H1 (cell line): ENCODE measurements at regions not wholly inside any gene's neighbourhood (a gene's known extent, or its start where the extent isn't known, plus 50 kb on each side); places are given as distances from the start of the nearest gene placed in this dataset.

Experiments
- CTCF ChIA-PET: fragments of 300-600 bp; sonication (Branson Sonifier 250); formaldehyde crosslinking; loops from one replicate; lab custom pipeline; 2021; ENCODE audit not compliant: partially characterized antibody; lab: Charles Lee
- POLR2A ChIA-PET: fragments of 300-600 bp; sonication (Branson Sonifier 250); formaldehyde crosslinking; loops from one replicate; lab custom pipeline; 2021; ENCODE audit warnings: inconsistent platforms; ENCODE audit not compliant: partially characterized antibody; lab: Charles Lee
- DNase-seq, 2 experiments: peaks; one replicate each; pipeline versions ENCODE4 v3.0.0 to v3.0.0-alpha.2; 2010 to 2022; ENCODE audit warnings: low spot score in 2 of 2, low read depth in 1 of 2, mixed read lengths in 1 of 2
- FAIRE-seq: peaks from 2 replicates; lab custom pipeline; 2011; peaks lifted over from hg19 to GRCh38; lab: Jason Lieb, UNC
- H2AFZ ChIP-seq: 2 replicates; pipeline ENCODE4 v1.8.1; 2012; ENCODE audit warnings: low read length, inconsistent platforms
- H2AK5ac ChIP-seq: 2 replicates; pipeline ENCODE4 v1.6.1; 2013; ENCODE audit warnings: low read depth, low read length
- H2BK120ac ChIP-seq: replicated peaks from 2 replicates; pipeline ENCODE3; 2013; ENCODE audit warnings: low read depth, low read length, inconsistent platforms
- H2BK12ac ChIP-seq: 2 replicates; pipeline ENCODE4 v1.6.1; 2013; ENCODE audit warnings: low read depth, low read length
- H2BK15ac ChIP-seq: 2 replicates; pipeline ENCODE4 v1.6.1; 2013; ENCODE audit warnings: low read length
- H2BK20ac ChIP-seq: 2 replicates; pipeline ENCODE4 v1.6.1; 2013; ENCODE audit warnings: low read length
- H2BK5ac ChIP-seq: 2 replicates; pipeline ENCODE4 v1.6.1; 2013; ENCODE audit warnings: low read depth, low read length
- H3K14ac ChIP-seq: 2 replicates; pipeline ENCODE4 v1.6.1; 2013; ENCODE audit warnings: inconsistent platforms; ENCODE audit not compliant: insufficient read length
- H3K18ac ChIP-seq: 2 replicates; pipeline ENCODE4 v1.6.1; 2013; ENCODE audit warnings: low read length; ENCODE audit errors: extremely low read depth
- H3K23ac ChIP-seq: 2 replicates; pipeline ENCODE4 v1.6.1; 2013; ENCODE audit warnings: inconsistent platforms; ENCODE audit not compliant: insufficient read length
- H3K23me2 ChIP-seq: 2 replicates; pipeline ENCODE4 v1.6.1; 2013; ENCODE audit warnings: low read depth, low read length
- H3K27ac ChIP-seq: 2 replicates; pipeline ENCODE4 v1.6.1; 2011; ENCODE audit warnings: low read depth, low read length, inconsistent platforms
- H3K27me3 ChIP-seq, 4 experiments: replicated peaks in 1 of 4; 1 replicate in 1 of 4; 2 replicates in 3 of 4; pipeline versions ENCODE4 v1.6.1 to v1.8.1; 2011 to 2013; ENCODE audit warnings: low read length in 3 of 4, mild to moderate bottlenecking in 3 of 4, inconsistent platforms in 2 of 4, mixed read lengths in 2 of 4, moderate library complexity in 1 of 4; ENCODE audit not compliant: control insufficient read depth in 3 of 4, insufficient read depth in 3 of 4; ENCODE audit errors: extremely low read depth in 1 of 4
- H3K36me3 ChIP-seq, 4 experiments: 2 replicates each; pipeline versions ENCODE4 v1.6.1 to v1.8.1; 2011 to 2013; ENCODE audit warnings: mild to moderate bottlenecking in 4 of 4, low read length in 3 of 4, moderate library complexity in 2 of 4, control low read depth in 1 of 4, inconsistent platforms in 1 of 4; ENCODE audit not compliant: insufficient read depth in 4 of 4, control insufficient read depth in 2 of 4
- H3K4ac ChIP-seq: replicated peaks from 2 replicates; pipeline ENCODE3; 2013; ENCODE audit warnings: low read length, low read depth, mixed read lengths, inconsistent platforms; ENCODE audit not compliant: insufficient read length
- H3K4me1 ChIP-seq, 4 experiments: replicated peaks in 1 of 4; 1 replicate in 1 of 4; 2 replicates in 3 of 4; pipeline versions ENCODE4 v1.6.1 to v1.8.1; 2011 to 2013; ENCODE audit warnings: low read length in 3 of 4, inconsistent platforms in 2 of 4, mixed read lengths in 1 of 4; ENCODE audit not compliant: insufficient read depth in 4 of 4, control insufficient read depth in 3 of 4
- H3K4me2 ChIP-seq, 2 experiments: 2 replicates each; pipeline versions ENCODE4 v1.6.1 to v1.8.1; 2011 to 2013; ENCODE audit warnings: low read depth in 2 of 2, low read length in 2 of 2, control low read depth in 1 of 2, inconsistent platforms in 1 of 2, mild to moderate bottlenecking in 1 of 2; ENCODE audit not compliant: insufficient read depth in 1 of 2
- H3K4me3 ChIP-seq, 4 experiments: fragments of 200-600, 300-600 bp in 1 of 4; sonication (generic), shearing (Covaris generic), sonication (Bioruptor Twin) in 1 of 4; 2 replicates each; pipeline versions ENCODE4 v1.5.1 to v1.8.1; 2011 to 2016; ENCODE audit warnings: low read length in 4 of 4, low read depth in 3 of 4, control low read depth in 2 of 4, inconsistent platforms in 2 of 4, mild to moderate bottlenecking in 2 of 4, mixed read lengths in 1 of 4, moderate library complexity in 1 of 4; ENCODE audit not compliant: insufficient read depth in 2 of 4; ENCODE audit errors: extremely low read depth in 1 of 4
- H3K56ac ChIP-seq: replicated peaks from 2 replicates; pipeline ENCODE3; 2013; ENCODE audit warnings: low read depth, mild to moderate bottlenecking, mixed read lengths, low read length, inconsistent platforms; ENCODE audit not compliant: insufficient read length
- H3K79me1 ChIP-seq: 2 replicates; pipeline ENCODE4 v1.6.1; 2013; ENCODE audit warnings: low read depth, low read length, control low read depth
- H3K79me2 ChIP-seq, 2 experiments: 2 replicates each; pipeline versions ENCODE4 v1.6.1 to v1.8.1; 2012 to 2013; ENCODE audit warnings: low read length in 2 of 2, mild to moderate bottlenecking in 2 of 2, inconsistent platforms in 1 of 2; ENCODE audit not compliant: insufficient read depth in 2 of 2, control insufficient read depth in 1 of 2
- H3K9ac ChIP-seq, 4 experiments: replicated peaks in 1 of 4; 1 replicate in 1 of 4; 2 replicates in 3 of 4; pipeline versions ENCODE4 v1.6.1 to v1.8.1; 2011 to 2013; ENCODE audit warnings: low read depth in 3 of 4, low read length in 3 of 4, control low read depth in 2 of 4, mild to moderate bottlenecking in 2 of 4, moderate library complexity in 2 of 4, inconsistent platforms in 1 of 4; ENCODE audit errors: extremely low read depth in 1 of 4
- H3K9me3 ChIP-seq, 2 experiments: 2 replicates each; pipeline versions ENCODE4 v1.6.1 to v1.8.1; 2012 to 2013; ENCODE audit warnings: mild to moderate bottlenecking in 2 of 2, moderate library complexity in 2 of 2, control low read depth in 1 of 2, inconsistent platforms in 1 of 2, low read depth in 1 of 2, low read length in 1 of 2, mixed read lengths in 1 of 2; ENCODE audit not compliant: insufficient read depth in 2 of 2
- H4K20me1 ChIP-seq, 2 experiments: replicated peaks in 1 of 2; 2 replicates each; pipeline versions ENCODE3 to v1.8.1; 2011 to 2013; ENCODE audit warnings: inconsistent platforms in 2 of 2, low read length in 2 of 2, mild to moderate bottlenecking in 1 of 2; ENCODE audit not compliant: insufficient read depth in 2 of 2, control insufficient read depth in 1 of 2
- H4K5ac ChIP-seq: 2 replicates; pipeline ENCODE4 v1.6.1; 2013; ENCODE audit warnings: low read length, low read depth, mixed read lengths, inconsistent platforms; ENCODE audit not compliant: insufficient read length
- H4K8ac ChIP-seq: 2 replicates; pipeline ENCODE4 v1.8.0; 2013; ENCODE audit warnings: mild to moderate bottlenecking, moderate library complexity, low read length, inconsistent platforms; ENCODE audit not compliant: insufficient read depth; ENCODE audit errors: extremely low read depth
- H4K91ac ChIP-seq: replicated peaks from 2 replicates; pipeline ENCODE3; 2013; ENCODE audit warnings: low read length, mixed read lengths, inconsistent platforms; ENCODE audit not compliant: insufficient read length
- BACH1 ChIP-seq: IDR thresholded peaks from 2 replicates; pipeline ENCODE4 v1.6.1; 2012; ENCODE audit warnings: low read length, improper control_type of control experiment
- KDM1A ChIP-seq: fragments of 200-600, 300-600 bp; sonication (generic); IDR thresholded peaks from 2 replicates; pipeline ENCODE4 v1.7.1; 2016; ENCODE audit warnings: mild to moderate bottlenecking, low read length, borderline replicate concordance
- MAFK ChIP-seq: IDR thresholded peaks from 2 replicates; pipeline ENCODE4 v1.6.1; 2012; ENCODE audit warnings: low read depth, mild to moderate bottlenecking, improper control_type of control experiment, low read length
- NANOG ChIP-seq: IDR thresholded peaks from 2 replicates; pipeline ENCODE4 v1.6.1; 2011; ENCODE audit warnings: low read length, low read depth, mild to moderate bottlenecking, inconsistent platforms; ENCODE audit not compliant: insufficient read depth, poor library complexity, severe bottlenecking
- RNF2 ChIP-seq: fragments of 200-900, 300-1000 bp; sonication (generic); IDR thresholded peaks from 2 replicates; pipeline ENCODE4 v1.7.1; 2016; ENCODE audit warnings: borderline replicate concordance, low read depth, mild to moderate bottlenecking, antibody characterized with exemption, low read length; ENCODE audit not compliant: poor library complexity, severe bottlenecking; ENCODE audit errors: missing control alignments
- SIRT6 ChIP-seq: IDR thresholded peaks from one replicate; pipeline ENCODE4 v1.7.1; 2012; ENCODE audit warnings: low read length, inconsistent platforms
- TAF7 ChIP-seq: optimal IDR thresholded peaks from 2 replicates; pipeline ENCODE3; 2011; ENCODE audit warnings: low read depth, mild to moderate bottlenecking, inconsistent platforms, low read length, moderate library complexity, borderline replicate concordance
- TCF12 ChIP-seq: IDR thresholded peaks from 2 replicates; pipeline ENCODE4 v1.6.1; 2011; ENCODE audit warnings: low read depth, mild to moderate bottlenecking, low read length
- USF2 ChIP-seq: IDR thresholded peaks from 2 replicates; pipeline ENCODE4 v1.6.1; 2011; ENCODE audit warnings: low read length, improper control_type of control experiment
- YY1 ChIP-seq: IDR thresholded peaks from 2 replicates; pipeline ENCODE4 v1.6.1; 2011; ENCODE audit warnings: low read depth, mild to moderate bottlenecking, low read length
- WGBS, 2 experiments: shearing (Covaris generic) in 1 of 2; methylation state at CpG; one replicate each; pipeline versions ENCODE4 v1.1.6 to v1.1.7; 2013 to 2015; ENCODE audit warnings: low lambda C conversion rate in 2 of 2, mixed read lengths in 2 of 2, inconsistent platforms in 1 of 2, low coverage in 1 of 2, missing lambda C conversion rate in 1 of 2; ENCODE audit not compliant: insufficient replicate concordance in 2 of 2, insufficient coverage in 1 of 2, insufficient read length in 1 of 2; ENCODE audit errors: extremely low coverage in 1 of 2, missing lambda C conversion rate in 1 of 2; 5-methylcytosine and 5-hydroxymethylcytosine counted together

- Histone ChIP-seq H3K27ac (no peak overlapping the region), H3K18ac (no peak overlapping the region), H3K27me3 (no peaks in the 10 kb centered on the region), H3K14ac (no peak overlapping the region), H3K9ac (no peak overlapping the region), H3K4me1 (no peaks in the 10 kb centered on the region), H2BK120ac (no peak overlapping the region), H3K23ac (no peak overlapping the region), H3K36me3 (no peaks in the 10 kb centered on the region), H3K4me3 (no peak overlapping the region), H2AK5ac (no peak overlapping the region), H3K4me2 (no peak overlapping the region), H3K79me1 (no peaks in the 10 kb centered on the region), H2BK20ac (no peak overlapping the region), H3K56ac (no peak overlapping the region), H3K23me2 (no peaks in the 10 kb centered on the region), H4K5ac (no peak overlapping the region), H4K8ac (no peak overlapping the region), H2BK5ac (no peak overlapping the region), H4K20me1 (no peaks in the 10 kb centered on the region), H2BK12ac (no peak overlapping the region), H4K91ac (no peak overlapping the region), H3K9me3 (no peaks in the 10 kb centered on the region), H3K79me2 (no peaks in the 10 kb centered on the region), H2BK15ac (no peak overlapping the region), H3K4ac (no peak overlapping the region), H2AFZ (no peak overlapping the region)
- DNase-seq, result no peak
- TF ChIP-seq TAF7 (no peak), KDM1A (no peak), RNF2 (no peak), USF2 (no peak), TCF12 (no peak), YY1 (no peak), NANOG (no peak), MAFK (no peak), SIRT6 (no peak), BACH1 (no peak)
- no peak for FAIRE-seq
- CTCF ChIA-PET, result no interaction called here
- 83% methylated on average over 2 of the region's 2 CpGs; no CpG with 5 or more reads in 1 of the 2 experiments for WGBS, 2 experiments
- POLR2A ChIA-PET, result no interaction called here
Observed at GRCh38 chr1:215376544-215377264, 190.4 kb upstream of the KCTD3 start.
